ENCODE measurements at regions not wholly inside any gene's neighbourhood (a gene's known extent, or its start where the extent isn't known, plus 50 kb on each side); places are given as distances from the start of the nearest gene placed in this dataset.

GRCh38 chr12:131347345-131347714, 363.6 kb upstream of the SFSWAP start:
- FAIRE-seq = no peak
- DNase-seq (ENCODE audit: extremely low spot score, insufficient read length, low read depth) = no peak

- DNase-seq (ENCODE audit: extremely low spot score, insufficient read length, low read depth) (no peak), FAIRE-seq (no peak)
Measured at GRCh38 chr12:131347732-131348131, 363.2 kb upstream of the SFSWAP start.

GRCh38 chr12:131348231-131348630, 362.7 kb upstream of the SFSWAP start:
- DNase-seq (ENCODE audit: extremely low spot score, insufficient read length, low read depth) = no peak
- no peak for FAIRE-seq

- no peak for FAIRE-seq
- no peak for DNase-seq (ENCODE audit: extremely low spot score, insufficient read length, low read depth)
Measured at GRCh38 chr12:131348646-131349045, 362.2 kb upstream of the SFSWAP start.

GRCh38 chr12:131349397-131350127, 361.3 kb upstream of the SFSWAP start:
- DNase-seq (ENCODE audit: extremely low spot score, insufficient read length, low read depth) = no peak
- FAIRE-seq = no peak

- no peak for DNase-seq (ENCODE audit: extremely low spot score, insufficient read length, low read depth)
- FAIRE-seq = no peak
Measured at GRCh38 chr12:131350943-131351318, 360.0 kb upstream of the SFSWAP start.

- FAIRE-seq (no peak), DNase-seq (ENCODE audit: extremely low spot score, insufficient read length, low read depth) (no peak)
Measured at GRCh38 chr12:131351319-131352028, 359.4 kb upstream of the SFSWAP start.

- FAIRE-seq (no peak), DNase-seq (ENCODE audit: extremely low spot score, insufficient read length, low read depth) (no peak)
Measured at GRCh38 chr12:131352296-131352900, 358.5 kb upstream of the SFSWAP start.

- DNase-seq (ENCODE audit: extremely low spot score, insufficient read length, low read depth) = no peak
- no peak for FAIRE-seq
Measured at GRCh38 chr12:131353376-131353775, 357.5 kb upstream of the SFSWAP start.

GRCh38 chr12:131353826-131354225, 357.1 kb upstream of the SFSWAP start:
- DNase-seq (ENCODE audit: extremely low spot score, insufficient read length, low read depth) (no peak), FAIRE-seq (no peak)

- no peak for FAIRE-seq
- DNase-seq (ENCODE audit: extremely low spot score, insufficient read length, low read depth) = no peak
Measured at GRCh38 chr12:131355361-131356245, 355.3 kb upstream of the SFSWAP start.

- DNase-seq (ENCODE audit: extremely low spot score, insufficient read length, low read depth) (no peak), FAIRE-seq (no peak)
Measured at GRCh38 chr12:131356485-131357184, 354.3 kb upstream of the SFSWAP start.

GRCh38 chr12:131357185-131357747, 353.6 kb upstream of the SFSWAP start:
- no peak for FAIRE-seq

GRCh38 chr12:131357920-131358319, 353.0 kb upstream of the SFSWAP start:
- DNase-seq (ENCODE audit: extremely low spot score, insufficient read length, low read depth) (no peak), FAIRE-seq (no peak)

More at GRCh38 chr12:131357185-131357747, 353.6 kb upstream of the SFSWAP start:
- no peak for DNase-seq (ENCODE audit: extremely low spot score, insufficient read length, low read depth)

GRCh38 chr12:131362291-131363211, 348.3 kb upstream of the SFSWAP start:
- no peak for FAIRE-seq

GRCh38 chr12:131363393-131363792, 347.5 kb upstream of the SFSWAP start:
- DNase-seq (ENCODE audit: extremely low spot score, insufficient read length, low read depth) (no peak), FAIRE-seq (no peak)

More at GRCh38 chr12:131362291-131363211, 348.3 kb upstream of the SFSWAP start:
- DNase-seq (ENCODE audit: extremely low spot score, insufficient read length, low read depth) = no peak

- no peak for DNase-seq (ENCODE audit: extremely low spot score, insufficient read length, low read depth)
- FAIRE-seq = no peak
Measured at GRCh38 chr12:131363841-131364495, 346.9 kb upstream of the SFSWAP start.

All from GM18507 (cell line).